GM19238 (cell line): ENCODE measurements at regions not wholly inside any gene's neighbourhood (a gene's known extent, or its start where the extent isn't known, plus 50 kb on each side); places are given as distances from the start of the nearest gene placed in this dataset.
"Not testable (repeated sequence)": the region's sequence is repeated elsewhere in the genome, so short reads cannot be mapped to it uniquely, and the experiment has no call there.

ENCODE experiments used
- DNase-seq: peaks from one replicate; pipeline ENCODE4 v3.0.0; 2011; ENCODE audit warnings: low spot score; ENCODE audit not compliant: insufficient read length

DNA sequence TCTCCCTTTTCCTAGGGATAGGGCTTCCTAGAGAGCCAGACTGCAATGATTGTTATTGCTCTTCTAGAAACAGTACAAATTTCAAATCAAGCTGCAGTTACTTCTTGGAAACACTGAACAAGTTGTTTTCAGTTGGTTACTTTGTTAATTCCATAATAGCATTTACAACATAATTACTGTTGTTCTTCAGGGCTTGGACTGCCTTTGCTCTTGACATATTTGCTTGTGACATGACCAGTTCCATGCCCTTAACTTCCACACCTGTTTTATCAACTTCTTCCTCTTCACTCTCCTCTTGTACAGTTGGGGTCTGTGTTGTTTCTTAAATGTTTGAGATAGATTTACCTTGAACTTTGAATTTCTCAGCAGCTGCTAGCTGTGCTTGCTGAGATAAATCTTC lies 104.4 kb downstream of the SEC23IP start:
- DNase-seq, result no peak

DNA sequence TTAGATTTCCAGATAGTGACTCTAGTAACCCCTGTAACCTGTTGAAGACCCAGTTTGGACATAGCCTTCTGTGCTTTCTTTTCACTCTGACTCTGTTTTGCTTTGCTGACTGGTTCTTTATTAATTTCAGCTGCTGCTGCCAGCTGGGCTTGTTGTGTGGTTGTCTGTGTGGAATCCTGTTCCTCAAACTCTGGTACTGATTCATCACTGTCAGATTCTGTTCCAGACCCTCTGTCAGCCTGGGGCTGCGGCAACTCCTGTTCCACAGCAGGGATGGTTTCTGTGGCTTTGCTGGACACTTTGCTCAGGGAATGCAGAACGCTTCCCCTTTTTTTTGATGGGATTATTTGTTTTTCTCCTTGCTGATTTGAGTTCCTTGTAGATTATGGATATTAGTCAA lies 104.9 kb downstream of the SEC23IP start:
- DNase-seq, result no peak

GRCh38 chr10:120002785-120003184 lies 110.3 kb downstream of the SEC23IP start:
- no peak for DNase-seq

GRCh38 chr10:120005207-120006201 lies 113.0 kb downstream of the SEC23IP start:
- no peak for DNase-seq

DNA sequence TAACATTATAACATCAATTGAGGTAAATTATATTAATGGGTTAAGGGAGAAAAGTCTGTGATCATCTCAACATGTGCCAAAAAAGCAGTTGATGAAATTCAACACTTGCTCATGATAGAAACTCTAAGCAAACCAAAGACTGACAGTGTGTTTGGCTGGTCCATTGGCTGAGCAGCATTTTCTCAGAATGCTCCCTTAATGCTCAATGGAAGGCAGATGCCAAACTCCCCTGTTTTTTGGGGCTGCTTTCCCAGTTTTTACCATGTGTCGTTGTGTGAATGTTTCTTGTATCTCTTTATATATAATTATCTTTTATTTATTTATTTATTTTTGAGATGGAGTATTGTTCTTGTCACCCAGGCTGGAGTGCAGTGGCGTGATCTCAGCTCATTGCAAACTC lies 114.7 kb downstream of the SEC23IP start:
- DNase-seq, result no peak

- no peak for DNase-seq
Measured at GRCh38 chr10:120011359-120012130, 119.0 kb downstream of the SEC23IP start.

- DNase-seq, result no peak
Measured at GRCh38 chr10:120012131-120012400, 119.5 kb downstream of the SEC23IP start.

GRCh38 chr10:120012566-120012965 lies 120.0 kb downstream of the SEC23IP start:
- DNase-seq, result no peak

DNA sequence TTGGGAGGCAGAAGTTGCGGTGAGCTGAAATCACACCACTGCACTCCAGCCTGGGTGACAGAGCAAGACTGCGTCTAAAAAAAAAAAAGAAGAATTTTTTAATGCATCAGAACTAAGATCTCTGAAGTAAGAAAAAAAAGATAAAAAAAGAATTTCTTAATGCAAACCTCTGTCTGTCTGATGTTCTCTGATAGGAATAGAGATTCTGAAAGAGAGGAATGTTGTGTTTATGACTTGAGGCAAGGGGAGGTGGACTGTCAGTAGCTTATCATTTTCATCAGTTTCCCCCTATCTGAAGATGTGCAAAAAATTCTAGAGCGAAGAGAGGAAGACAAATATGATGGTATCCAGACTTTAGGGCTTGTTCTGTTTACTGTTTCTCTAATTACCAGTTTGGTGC lies 121.5 kb downstream of the SEC23IP start:
- no peak for DNase-seq

DNA sequence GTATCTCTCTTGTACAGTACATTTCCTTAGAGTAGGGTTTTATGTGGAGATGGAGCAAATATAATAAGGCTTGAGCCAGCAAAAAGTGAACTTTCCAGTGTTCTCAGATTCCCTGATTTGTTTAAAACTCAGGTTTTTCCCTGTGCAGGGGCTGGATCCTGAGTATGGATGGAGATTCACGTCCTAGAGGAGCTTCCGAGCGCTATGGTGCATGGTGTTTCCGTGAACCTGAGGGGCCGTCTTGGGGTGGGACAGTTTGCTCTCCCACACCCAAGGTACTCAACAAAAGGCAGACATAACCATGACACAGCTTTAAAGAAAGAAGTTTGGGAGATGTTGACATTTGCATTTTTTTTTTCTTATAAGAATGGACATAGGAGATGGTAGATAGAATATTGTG lies 122.5 kb downstream of the SEC23IP start:
- no peak for DNase-seq

GRCh38 chr10:120016906-120017305 lies 124.4 kb downstream of the SEC23IP start:
- DNase-seq, result no peak

DNA sequence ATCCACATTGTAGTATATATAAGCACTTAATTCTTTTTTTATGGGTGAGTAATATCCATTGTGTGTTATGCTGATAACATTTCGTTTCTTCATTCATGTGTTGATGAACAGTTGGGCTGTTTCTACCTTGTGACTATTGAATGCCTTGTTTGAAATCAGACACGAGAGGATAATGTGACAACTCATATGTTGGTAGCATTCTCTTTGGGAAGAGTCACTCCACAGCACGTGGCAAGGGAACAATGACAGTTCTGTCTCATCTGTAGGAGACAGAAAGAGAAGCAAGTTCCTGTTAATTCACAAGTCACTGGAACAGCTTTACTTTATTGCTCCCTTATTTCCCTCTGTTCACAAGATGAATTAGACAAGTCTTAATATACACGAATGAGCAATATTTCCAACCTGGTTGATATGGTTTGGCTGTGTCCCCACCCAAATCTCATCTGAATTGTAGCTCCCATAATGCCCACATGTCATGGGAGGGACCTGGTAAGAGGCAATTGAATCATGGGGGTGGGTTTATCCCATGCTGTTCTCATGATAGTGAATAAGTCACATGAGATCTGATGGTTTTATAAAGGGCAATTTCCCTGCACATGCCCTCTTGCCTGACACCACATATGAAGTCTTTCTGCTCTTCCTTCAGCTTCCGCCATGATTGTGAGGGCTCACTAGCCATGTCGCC lies 125.3 kb downstream of the SEC23IP start:
- DNase-seq, result no peak

GRCh38 chr10:120018695-120019094 lies 126.2 kb downstream of the SEC23IP start:
- DNase-seq, result no peak

GRCh38 chr10:120019568-120019967 lies 127.0 kb downstream of the SEC23IP start:
- no peak for DNase-seq

DNA sequence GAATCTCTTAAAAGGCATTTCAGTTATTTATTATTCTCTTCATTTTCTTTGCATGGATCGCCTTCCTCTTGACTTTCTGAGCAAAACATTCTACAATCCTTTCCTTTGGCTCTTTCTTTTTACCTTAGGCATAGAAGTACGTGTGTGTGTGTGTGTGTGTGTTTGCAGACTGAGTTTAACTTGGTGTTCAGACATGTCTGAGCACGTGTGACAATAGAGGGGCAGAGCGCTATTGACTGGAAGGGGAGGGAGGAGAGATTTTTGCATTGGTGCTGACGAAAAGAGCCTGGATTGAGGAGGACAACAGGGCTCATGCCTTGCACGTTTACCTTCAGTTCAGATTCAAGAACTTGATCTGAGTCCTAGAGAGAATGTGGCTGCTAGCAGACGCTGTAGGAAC lies 129.8 kb downstream of the SEC23IP start:
- no peak for DNase-seq

DNA sequence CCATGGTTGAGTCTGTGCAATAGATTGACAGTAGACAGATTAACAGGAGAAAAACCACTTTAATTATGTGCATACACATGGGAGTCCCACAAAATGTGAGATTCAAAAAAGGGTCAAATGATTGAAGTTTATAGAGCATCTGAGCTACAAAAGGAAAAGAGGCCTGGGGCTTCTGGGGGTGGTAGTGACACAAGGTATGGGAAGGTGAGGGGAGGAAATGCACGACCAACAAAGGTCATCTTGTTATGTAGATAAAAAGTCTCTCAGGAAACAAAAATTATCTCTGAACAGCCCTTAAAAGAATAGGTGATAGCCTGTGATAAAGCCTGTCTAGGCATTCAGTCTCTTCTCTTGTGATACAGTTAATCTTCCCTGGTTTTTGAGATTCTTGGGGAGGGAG lies 141.7 kb downstream of the SEC23IP start:
- DNase-seq, result no peak

DNA sequence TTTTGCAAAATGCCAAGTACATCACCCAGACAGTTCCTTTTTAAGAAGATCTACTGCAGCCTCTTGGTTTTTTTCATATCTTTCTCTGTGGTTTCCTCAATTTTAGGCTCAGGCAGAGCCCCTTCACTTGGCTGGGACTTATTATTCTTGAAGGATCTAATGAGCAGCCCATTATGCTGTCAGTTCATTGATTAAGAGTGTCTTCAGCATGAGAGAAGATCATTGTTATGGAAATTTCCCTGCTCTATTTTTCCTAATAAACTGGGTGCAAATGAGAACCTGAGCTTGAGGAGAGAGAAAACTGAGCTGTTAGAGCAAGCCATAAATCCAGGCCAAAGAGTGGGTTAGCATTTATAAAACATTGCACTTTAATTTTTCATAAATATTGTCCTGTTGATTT lies 146.5 kb downstream of the SEC23IP start:
- DNase-seq, result no peak

GRCh38 chr10:120039826-120040225 lies 147.3 kb downstream of the SEC23IP start:
- no peak for DNase-seq

GRCh38 chr10:120041807-120042559 lies 149.5 kb downstream of the SEC23IP start:
- DNase-seq, result no peak

DNA sequence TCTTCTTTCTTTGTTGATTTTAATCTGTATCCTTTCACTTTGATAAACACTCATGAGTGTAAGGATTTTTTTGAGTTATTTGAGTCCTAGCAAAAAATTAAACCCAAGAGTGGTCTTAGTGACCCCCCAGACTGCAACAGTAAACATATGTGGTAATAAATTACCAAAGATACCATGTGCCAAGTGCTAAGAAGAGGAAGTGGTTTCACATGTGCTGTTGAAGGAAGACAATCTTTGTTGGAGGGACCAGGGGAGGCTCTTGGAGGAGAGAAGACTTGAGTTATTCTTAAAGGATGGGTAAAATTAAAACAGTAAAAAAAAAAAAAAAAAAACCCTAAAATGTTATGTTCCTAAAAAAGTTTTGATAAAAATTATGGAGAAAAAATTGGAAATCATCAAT lies 150.2 kb downstream of the SEC23IP start:
- DNase-seq, result no peak

GRCh38 chr10:120047373-120047772 lies 154.8 kb downstream of the SEC23IP start:
- not testable (repeated sequence) for DNase-seq
